GM18861 (cell line): ENCODE measurements at regions not wholly inside any gene's neighbourhood (a gene's known extent, or its start where the extent isn't known, plus 50 kb on each side); places are given as distances from the start of the nearest gene placed in this dataset.
"Not testable (repeated sequence)": the region's sequence is repeated elsewhere in the genome, so short reads cannot be mapped to it uniquely, and the experiment has no call there.

Experiments used
- ATAC-seq: cut with Tn5 transposase; IDR thresholded peaks from one replicate; pipeline ENCODE4 v1.9.1; 2021; ENCODE audit not compliant: unreplicated experiment

- not testable (repeated sequence) for ATAC-seq
Observed at GRCh38 chr3:195999176-195999575, 82.7 kb downstream of the TFRC start.

DNA sequence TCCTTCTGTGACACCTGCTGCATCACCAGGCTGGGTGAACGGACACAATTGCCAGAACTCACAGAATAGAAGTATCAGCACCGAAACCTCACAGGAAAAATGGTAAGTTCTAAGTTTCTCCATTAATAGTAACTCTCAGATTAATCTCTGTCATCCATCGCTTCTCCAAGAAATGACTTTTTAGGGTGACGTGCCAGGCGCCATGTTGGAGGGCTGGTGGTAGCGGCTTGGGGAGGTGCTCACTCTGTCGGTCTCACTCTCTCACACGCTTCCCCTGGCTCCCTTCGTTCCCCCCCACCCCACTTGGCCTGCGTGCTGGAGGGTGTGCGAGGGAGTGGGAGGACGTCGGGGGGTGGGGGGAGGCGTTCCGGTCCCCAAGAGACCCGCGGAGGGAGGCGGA, 85.6 kb downstream of the TFRC start:
- not testable (repeated sequence) for ATAC-seq

DNA sequence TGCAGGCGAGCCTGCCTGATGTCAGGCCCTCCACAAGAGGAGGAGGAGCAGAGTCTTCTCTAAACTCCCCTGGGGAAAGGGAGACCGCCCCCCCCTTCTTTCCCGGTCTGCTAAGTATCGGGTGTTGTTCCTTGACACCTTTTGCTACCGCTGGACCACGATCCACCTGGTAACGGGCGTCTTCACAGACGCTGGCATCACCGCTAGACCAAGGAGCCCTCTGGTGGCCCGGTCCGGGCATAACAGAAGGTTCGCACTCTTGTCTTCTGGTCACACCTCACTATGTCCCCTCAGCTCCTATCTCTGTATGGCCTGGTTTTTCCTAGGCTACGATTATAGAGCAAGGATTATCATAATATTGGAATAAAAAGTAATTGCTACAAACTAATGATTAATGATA, 86.0 kb upstream of the TNK2 start:
- not testable (repeated sequence) for ATAC-seq

DNA sequence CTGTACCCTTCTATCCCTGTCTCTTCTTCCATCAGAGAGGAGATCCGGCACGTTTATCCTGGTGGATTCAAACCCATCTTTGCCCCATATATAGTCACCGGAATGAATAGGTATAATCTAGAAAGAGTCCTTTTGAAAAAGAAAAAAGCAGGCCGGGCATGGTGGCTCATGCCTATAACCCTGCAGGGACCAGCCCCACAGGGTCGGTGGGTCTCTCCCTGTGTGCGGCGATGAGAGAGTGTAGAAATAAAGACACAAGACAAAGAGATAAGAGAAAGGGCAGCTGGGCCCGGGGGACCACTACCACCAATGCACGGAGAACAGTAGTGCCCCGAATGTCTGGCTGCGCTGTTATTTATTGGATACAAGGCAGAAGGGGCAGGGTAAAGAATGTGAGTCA, 85.3 kb upstream of the TNK2 start:
- not testable (repeated sequence) for ATAC-seq

GRCh38 chr3:195992956-195993595, 84.7 kb upstream of the TNK2 start:
- not testable (repeated sequence) for ATAC-seq

- not testable (repeated sequence) for ATAC-seq
Observed at GRCh38 chr3:195991986-195992385, 83.6 kb upstream of the TNK2 start.

- not testable (repeated sequence) for ATAC-seq
Observed at GRCh38 chr3:195991243-195991642, 82.9 kb upstream of the TNK2 start.

- ATAC-seq: not testable (repeated sequence)
Observed at GRCh38 chr3:195990841-195991174, 82.5 kb upstream of the TNK2 start.

DNA sequence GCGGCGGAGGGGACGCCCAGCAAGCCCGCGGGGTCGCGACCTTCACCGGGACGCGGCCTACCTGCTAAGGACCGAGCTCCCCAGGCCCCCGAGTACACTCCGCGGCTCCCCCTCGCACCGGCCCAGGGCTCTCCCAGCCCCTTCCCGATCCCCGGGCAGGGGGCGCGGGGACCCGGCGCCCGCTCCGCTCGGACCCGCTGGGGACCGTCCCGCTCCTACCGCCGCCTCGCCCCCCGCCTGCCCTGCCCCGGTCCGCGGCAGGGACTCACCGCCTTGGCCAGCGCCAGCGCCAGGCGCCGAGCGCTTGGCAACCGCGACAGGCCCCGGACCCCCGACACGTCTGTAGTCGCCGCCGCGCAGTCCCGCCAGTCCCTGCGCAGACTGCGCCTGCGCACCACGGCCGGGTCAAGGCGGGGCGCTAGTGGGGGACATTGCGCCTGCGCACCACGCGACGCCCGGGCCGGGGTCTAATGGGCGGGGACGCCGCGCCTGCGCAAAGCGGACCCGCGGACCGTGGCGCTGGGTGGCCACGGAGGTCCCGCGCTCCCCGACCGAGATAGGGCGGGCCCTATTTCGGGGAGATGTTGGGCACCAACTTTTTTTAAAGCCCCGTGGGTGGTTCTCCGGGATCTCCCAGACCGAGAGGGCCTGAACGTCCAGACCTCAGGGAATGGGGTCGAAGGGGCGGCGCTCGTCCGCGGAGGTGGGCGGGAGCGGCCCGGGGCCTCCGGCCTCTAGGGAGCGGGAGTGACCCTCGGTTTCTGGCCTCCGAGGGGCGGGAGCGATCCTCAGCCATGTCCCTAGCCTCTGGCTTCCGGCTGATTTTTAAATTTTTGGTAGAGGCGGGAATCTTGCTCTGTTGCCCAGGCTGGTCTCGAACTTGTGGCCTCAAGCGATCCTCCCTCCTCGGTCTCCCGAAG, 81.8 kb upstream of the TNK2 start:
- peak; percentile 87 for ATAC-seq

- peak; percentile 28 for ATAC-seq
Observed at GRCh38 chr3:195989197-195989920, 81.0 kb upstream of the TNK2 start.

- not testable (repeated sequence) for ATAC-seq
Observed at GRCh38 chr3:195988764-195989163, 80.4 kb upstream of the TNK2 start.

DNA sequence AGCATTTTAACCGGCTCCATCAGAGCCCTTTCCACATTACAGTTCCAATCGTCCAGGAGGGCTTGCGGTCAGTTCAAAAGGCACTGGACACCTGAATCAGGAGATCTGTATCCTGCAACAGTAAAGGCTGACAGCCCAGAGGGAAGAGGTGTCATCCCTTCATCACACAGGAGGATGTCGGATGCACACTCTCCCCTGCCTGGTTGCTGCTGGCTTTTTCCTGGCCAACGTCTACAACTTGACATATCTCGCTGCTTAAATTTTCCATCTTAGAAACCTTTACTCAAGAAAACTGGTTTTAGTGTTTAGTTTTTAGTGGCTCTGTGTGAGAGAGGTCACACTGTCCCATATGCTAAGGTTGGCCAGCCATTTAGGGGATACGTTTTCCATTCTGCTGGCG, 78.7 kb upstream of the TNK2 start:
- ATAC-seq: not testable (repeated sequence)

- ATAC-seq: not testable (repeated sequence)
Observed at GRCh38 chr3:195986576-195986975, 78.2 kb upstream of the TNK2 start.

GRCh38 chr3:195985348-195985920, 77.1 kb upstream of the TNK2 start:
- not testable (repeated sequence) for ATAC-seq

- not testable (repeated sequence) for ATAC-seq
Observed at GRCh38 chr3:195984392-195985030, 76.2 kb upstream of the TNK2 start.

DNA sequence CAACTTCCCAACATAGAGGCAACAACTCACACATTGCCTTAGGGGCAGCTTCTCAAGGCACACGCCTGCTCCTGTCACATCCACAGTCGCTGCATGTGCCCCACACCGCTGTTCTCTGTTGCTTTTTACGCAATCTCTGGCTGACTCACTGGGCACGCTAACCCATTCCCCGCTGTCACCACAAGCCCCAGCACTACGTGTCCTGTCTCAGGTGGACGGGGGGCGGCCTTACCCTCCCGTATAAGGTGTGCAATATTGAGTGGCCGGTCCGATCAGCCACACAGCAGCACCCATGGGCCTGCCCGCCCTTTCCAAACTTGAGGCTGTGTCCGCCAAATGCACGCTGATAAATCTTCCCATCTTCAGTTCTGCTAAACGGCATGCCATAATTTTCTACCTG, 75.5 kb upstream of the TNK2 start:
- not testable (repeated sequence) for ATAC-seq

DNA sequence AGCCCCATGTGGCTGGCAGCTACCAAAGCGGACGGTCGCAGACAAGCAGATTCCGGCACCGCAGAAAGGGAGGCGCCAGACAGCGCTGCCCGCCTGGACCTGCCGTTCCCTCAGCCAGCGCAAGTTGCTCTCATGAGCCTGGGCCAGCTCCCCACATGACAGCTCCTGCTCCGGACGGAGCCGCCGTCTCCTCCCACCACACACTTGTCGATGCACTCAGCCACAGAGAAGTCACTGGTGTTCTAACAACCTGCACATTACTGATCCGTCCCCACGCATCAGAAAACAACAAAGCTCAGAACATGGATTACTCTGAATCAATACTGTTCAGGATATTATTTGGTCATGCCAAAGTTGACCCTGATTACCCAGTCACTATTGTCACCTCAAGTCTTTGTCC, 74.4 kb upstream of the TNK2 start:
- not testable (repeated sequence) for ATAC-seq

GRCh38 chr3:195981778-195982177, 73.4 kb upstream of the TNK2 start:
- ATAC-seq: not testable (repeated sequence)

- ATAC-seq: not testable (repeated sequence)
Observed at GRCh38 chr3:195979877-195980276, 71.5 kb upstream of the TNK2 start.

DNA sequence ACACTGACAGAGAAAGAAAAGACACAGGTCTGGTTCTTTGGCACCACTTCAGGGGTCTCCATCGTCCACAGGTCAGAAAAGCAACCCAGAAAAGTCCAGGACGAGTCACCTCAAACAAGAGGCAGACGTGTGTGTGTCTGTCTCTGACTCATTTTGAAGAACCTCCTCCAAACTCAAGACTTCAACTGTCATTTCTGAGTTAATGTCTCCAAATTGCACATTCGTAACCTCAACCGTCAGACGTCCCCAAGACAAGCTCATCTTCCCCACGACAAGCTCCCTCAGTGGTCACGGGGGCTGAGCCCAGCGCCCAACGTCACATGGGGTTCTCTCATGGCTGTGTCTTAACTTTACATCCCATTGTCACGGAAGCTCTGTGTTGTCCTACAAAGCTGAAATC, 70.2 kb upstream of the TNK2 start:
- ATAC-seq: not testable (repeated sequence)

DNA sequence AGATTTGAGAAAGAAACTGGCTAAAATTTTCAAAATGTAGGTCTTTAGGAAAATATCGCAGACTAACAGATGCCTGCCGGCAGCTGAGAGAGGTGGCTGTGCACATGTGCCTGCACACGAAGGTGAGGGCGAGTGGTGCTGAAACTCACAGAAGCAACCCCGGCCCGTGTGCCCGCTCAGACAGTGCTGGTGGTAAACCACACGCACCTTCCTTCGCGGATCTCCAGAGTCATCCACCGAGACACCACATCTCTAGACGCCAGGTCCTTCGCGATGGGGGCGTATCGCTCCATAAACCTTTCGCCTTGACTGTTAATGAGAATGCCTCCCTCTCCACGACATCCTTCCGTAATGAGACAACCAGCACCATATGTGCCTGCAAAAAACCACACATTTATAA, 68.5 kb upstream of the TNK2 start:
- not testable (repeated sequence) for ATAC-seq
